ENCODE measurements at regions not wholly inside any gene's neighbourhood (a gene's known extent, or its start where the extent isn't known, plus 50 kb on each side); places are given as distances from the start of the nearest gene placed in this dataset.
A peak's percentile ranks its signal among the peaks of the same experiment; 100 is the strongest.

GRCh38 chrX:131633285-131633917, 89.5 kb downstream of the OR13H1 start:
- TF ChIP-seq POLR2A (IDR thresholded peaks at IDR 0.05; ENCODE audit: extremely low read depth, insufficient read length) (no peak), CTCF (IDR thresholded peaks at IDR 0.05; ENCODE audit: low read depth, low read length) (peak; percentile 64), MAX (IDR thresholded peaks at IDR 0.05; ENCODE audit: low read depth, low read length) (no peak), MYC (IDR thresholded peaks at IDR 0.05; ENCODE audit: low read depth, low read length) (no peak)

Data from NB4 (cell line).